Endothelial cell of umbilical vein (primary cell): ENCODE measurements at regions not wholly inside any gene's neighbourhood (a gene's known extent, or its start where the extent isn't known, plus 50 kb on each side); places are given as distances from the start of the nearest gene placed in this dataset.

Source experiments
- BruUV-seq: library from RNA; stranded (reverse); fragments of 400-500 nt; replicated peaks from 2 replicates; lab custom pipeline; 2021; lab: Mats Ljungman, UMichigan
- CTCF ChIA-PET: fragments of 300-600, 350-600 bp; sonication (Branson Sonifier 250); formaldehyde crosslinking; loops from one replicate; lab custom pipeline; 2021; ENCODE audit warnings: antibody characterized with exemption, inconsistent platforms; lab: Charles Lee
- POLR2A ChIA-PET: fragments of 300-600, 350-600 bp; sonication (Branson Sonifier 250); formaldehyde crosslinking; loops from one replicate; lab custom pipeline; 2021; ENCODE audit warnings: antibody characterized with exemption, inconsistent platforms; lab: Charles Lee
- DNase-seq: peaks from one replicate; pipeline ENCODE4 v3.0.0-alpha.2; 2011; ENCODE audit warnings: low read depth, low spot score
- FAIRE-seq: peaks from 2 replicates; lab custom pipeline; 2011; peaks lifted over from hg19 to GRCh38; lab: Jason Lieb, UNC
- H2AFZ ChIP-seq: 2 replicates; pipeline ENCODE4 v1.6.0; 2012; ENCODE audit warnings: low read depth, low read length, control low read depth, inconsistent platforms
- H3K27ac ChIP-seq: 2 replicates; pipeline ENCODE4 v1.5.1; 2011; ENCODE audit warnings: low read depth, mild to moderate bottlenecking, control low read depth, low read length, moderate library complexity; ENCODE audit not compliant: insufficient read depth
- H3K27me3 ChIP-seq, 2 experiments: 2 replicates each; pipeline versions ENCODE4 v1.6.0 to v1.6.1; 2011; ENCODE audit warnings: low read length in 2 of 2, mixed read lengths in 1 of 2; ENCODE audit not compliant: control insufficient read depth in 2 of 2, insufficient read depth in 2 of 2
- H3K36me3 ChIP-seq, 2 experiments: 2 replicates in 1 of 2; 3 replicates in 1 of 2; pipeline ENCODE4 v1.5.1; 2011; ENCODE audit warnings: low read length in 2 of 2, mild to moderate bottlenecking in 1 of 2, moderate library complexity in 1 of 2; ENCODE audit not compliant: control insufficient read depth in 2 of 2, insufficient read depth in 2 of 2; ENCODE audit errors: extremely low read depth in 1 of 2
- H3K4me1 ChIP-seq: 3 replicates; pipeline ENCODE4 v1.5.1; 2011; ENCODE audit warnings: mild to moderate bottlenecking, low read length; ENCODE audit not compliant: control insufficient read depth, insufficient read depth; ENCODE audit errors: extremely low read depth
- H3K4me2 ChIP-seq: 2 replicates; pipeline ENCODE4 v1.6.1; 2011; ENCODE audit warnings: low read length, control low read depth, mixed read lengths; ENCODE audit not compliant: insufficient read depth
- H3K4me3 ChIP-seq, 3 experiments: fragments of 200-600 bp in 1 of 3; sonication (generic), shearing (Covaris generic) in 1 of 3; replicated peaks in 1 of 3; 2 replicates each; pipeline ENCODE4 v1.5.1; 2011 to 2016; ENCODE audit warnings: control low read depth in 3 of 3, low read length in 3 of 3, mild to moderate bottlenecking in 2 of 3, inconsistent platforms in 1 of 3, low read depth in 1 of 3, moderate library complexity in 1 of 3; ENCODE audit not compliant: insufficient read depth in 1 of 3
- H3K79me2 ChIP-seq: 2 replicates; pipeline ENCODE4 v1.6.0; 2012; ENCODE audit warnings: low read length, inconsistent platforms; ENCODE audit not compliant: control insufficient read depth, insufficient read depth
- H3K9ac ChIP-seq: replicated peaks from 2 replicates; pipeline ENCODE3; 2011; ENCODE audit warnings: low read length, control low read depth; ENCODE audit not compliant: insufficient read depth; ENCODE audit errors: extremely low read depth
- H3K9me1 ChIP-seq: replicated peaks from 3 replicates; pipeline ENCODE4 v1.6.0; 2011; ENCODE audit warnings: mild to moderate bottlenecking, low read length; ENCODE audit not compliant: control insufficient read depth, insufficient read depth; ENCODE audit errors: extremely low read depth
- H3K9me3 ChIP-seq: replicated peaks from 2 replicates; pipeline ENCODE4 v1.5.1; 2012; ENCODE audit warnings: low read length, inconsistent platforms; ENCODE audit not compliant: control insufficient read depth, insufficient read depth
- H4K20me1 ChIP-seq: replicated peaks from 2 replicates; pipeline ENCODE3; 2011; ENCODE audit warnings: mild to moderate bottlenecking, low read length; ENCODE audit not compliant: control insufficient read depth, insufficient read depth; ENCODE audit errors: extremely low read depth
- EZH2 ChIP-seq: IDR thresholded peaks from 2 replicates; pipeline ENCODE4 v1.6.1; 2012; ENCODE audit warnings: borderline replicate concordance, low read depth, mild to moderate bottlenecking, moderate library complexity, low read length, inconsistent platforms; ENCODE audit not compliant: severe bottlenecking
- FOS ChIP-seq: IDR thresholded peaks from 2 replicates; pipeline ENCODE4 v1.6.1; 2011; ENCODE audit warnings: mild to moderate bottlenecking, low read length, moderate library complexity, borderline replicate concordance; ENCODE audit not compliant: insufficient read depth
- GATA2 ChIP-seq: IDR thresholded peaks from 2 replicates; pipeline ENCODE4 v1.7.0; 2011; ENCODE audit warnings: low read depth, mild to moderate bottlenecking, moderate library complexity, mixed read lengths, low read length; ENCODE audit not compliant: insufficient read length, insufficient read depth
- JUN ChIP-seq: IDR thresholded peaks from 2 replicates; pipeline ENCODE4 v1.6.1; 2011; ENCODE audit warnings: borderline replicate concordance, low read depth; ENCODE audit not compliant: insufficient read length, insufficient read depth
- MAX ChIP-seq: IDR thresholded peaks from 2 replicates; pipeline ENCODE4 v1.6.1; 2011; ENCODE audit not compliant: insufficient read depth, insufficient read length
- MYC ChIP-seq: IDR thresholded peaks from one replicate; pipeline ENCODE4 v1.6.1; 2011; ENCODE audit warnings: mild to moderate bottlenecking, low read depth, low read length
- POLR2A ChIP-seq: IDR thresholded peaks from 2 replicates; pipeline ENCODE4 v1.6.1; 2012; ENCODE audit warnings: low read depth, mild to moderate bottlenecking, control low read depth, low read length
- POLR2AphosphoS5 ChIP-seq: IDR thresholded peaks from 2 replicates; pipeline ENCODE4 v1.6.1; 2012; ENCODE audit warnings: low read depth, mild to moderate bottlenecking, control low read depth, low read length, moderate library complexity; ENCODE audit not compliant: insufficient read depth
- dilution Hi-C: fragments of 300-500 bp; cut with MboI; formaldehyde crosslinking; loops from one replicate; pipeline ENCODE4 v1.15.0; 2019; ENCODE audit warnings: low sequenced_read_pairs; ENCODE audit not compliant: extremely low pct_ligation_motif_present
- intact Hi-C: fragments of 100-400 bp; cut with micrococcal nuclease; formaldehyde crosslinking; loops from one replicate; pipeline ENCODE4 v1.10.0; 2022
- TF ChIP-seq, protein P1 (sequence below), 2 donors: IDR thresholded peaks; 1 replicate in 1 of 2; 2 replicates in 1 of 2; pipeline ENCODE4 v1.5.1; 2011; ENCODE audit warnings: low read length in 2 of 2, mild to moderate bottlenecking in 2 of 2, moderate library complexity in 2 of 2, control low read depth in 1 of 2, inconsistent platforms in 1 of 2, low read depth in 1 of 2; ENCODE audit not compliant: insufficient read depth in 1 of 2; ENCODE audit errors: extremely low read depth in 1 of 2

DNA sequence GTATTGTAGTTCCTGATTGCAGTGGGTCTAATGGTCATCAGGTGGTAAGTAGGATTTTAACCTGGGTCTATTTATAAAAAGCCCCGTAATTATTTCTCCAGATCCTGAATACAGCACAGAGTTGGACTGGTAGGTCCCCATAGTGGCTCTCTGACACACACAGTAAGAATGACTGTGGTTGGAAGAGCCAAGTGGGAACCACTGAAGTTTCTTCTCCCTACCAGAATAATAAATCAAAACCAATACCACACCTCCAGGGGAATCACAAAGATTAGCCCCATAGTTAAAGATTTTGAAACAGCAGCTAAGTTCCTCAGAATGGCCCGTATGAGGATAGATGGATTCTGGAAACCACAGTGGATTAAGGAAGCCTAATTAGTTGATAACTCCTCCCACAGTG is 68.4 kb upstream of the ZFR start:
- no peaks in the 10 kb centered on the region for H4K20me1 ChIP-seq
- no TSS peak for BruUV-seq
- TF ChIP-seq EZH2 (no peak), POLR2AphosphoS5 (no peak), POLR2A (no peak), JUN (no peak), MAX (no peak), GATA2 (no peak), FOS (no peak), MYC (no peak)
- TF ChIP-seq, protein P1, sequence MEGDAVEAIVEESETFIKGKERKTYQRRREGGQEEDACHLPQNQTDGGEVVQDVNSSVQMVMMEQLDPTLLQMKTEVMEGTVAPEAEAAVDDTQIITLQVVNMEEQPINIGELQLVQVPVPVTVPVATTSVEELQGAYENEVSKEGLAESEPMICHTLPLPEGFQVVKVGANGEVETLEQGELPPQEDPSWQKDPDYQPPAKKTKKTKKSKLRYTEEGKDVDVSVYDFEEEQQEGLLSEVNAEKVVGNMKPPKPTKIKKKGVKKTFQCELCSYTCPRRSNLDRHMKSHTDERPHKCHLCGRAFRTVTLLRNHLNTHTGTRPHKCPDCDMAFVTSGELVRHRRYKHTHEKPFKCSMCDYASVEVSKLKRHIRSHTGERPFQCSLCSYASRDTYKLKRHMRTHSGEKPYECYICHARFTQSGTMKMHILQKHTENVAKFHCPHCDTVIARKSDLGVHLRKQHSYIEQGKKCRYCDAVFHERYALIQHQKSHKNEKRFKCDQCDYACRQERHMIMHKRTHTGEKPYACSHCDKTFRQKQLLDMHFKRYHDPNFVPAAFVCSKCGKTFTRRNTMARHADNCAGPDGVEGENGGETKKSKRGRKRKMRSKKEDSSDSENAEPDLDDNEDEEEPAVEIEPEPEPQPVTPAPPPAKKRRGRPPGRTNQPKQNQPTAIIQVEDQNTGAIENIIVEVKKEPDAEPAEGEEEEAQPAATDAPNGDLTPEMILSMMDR (IDR thresholded peaks at IDR 0.05; ENCODE audit: extremely low read depth in 1 of 2, insufficient read depth in 1 of 2, low read depth in 1 of 2, low read length in 2 of 2) = no peak
- no peaks in the 10 kb centered on the region for H3K79me2 ChIP-seq
- intact Hi-C loops (no loop called here), dilution Hi-C loops (no loop called here)
- H3K4me2 ChIP-seq = no peak overlapping the region
- POLR2A ChIA-PET = no interaction called here
- no peaks in the 10 kb centered on the region for H3K36me3 ChIP-seq
- no peaks in the 10 kb centered on the region for H3K9me1 ChIP-seq
- H3K27me3 ChIP-seq = peaks cover 0 to 4% of the 10 kb centered on the region in 2 experiments
- no peak overlapping the region for H3K27ac ChIP-seq
- no peak overlapping the region for H2AFZ ChIP-seq
- FAIRE-seq (no peak), DNase-seq (no peak)
- H3K4me3 ChIP-seq = no peak overlapping the region
- no peak overlapping the region for H3K9ac ChIP-seq
- CTCF ChIA-PET = interaction anchor here (2.2 kb wide), 1 partner anchor 77 kb away, joined by 8 read pairs; no protein-coding TSS in a partner anchor
- H3K9me3 ChIP-seq = no peaks in the 10 kb centered on the region
- H3K4me1 ChIP-seq = no peaks in the 10 kb centered on the region
